GM12872 (cell line): ENCODE measurements at regions not wholly inside any gene's neighbourhood (a gene's known extent, or its start where the extent isn't known, plus 50 kb on each side); places are given as distances from the start of the nearest gene placed in this dataset.

Experiments used
- TF ChIP-seq, protein P1 (sequence below): IDR thresholded peaks from 3 replicates; pipeline ENCODE4 v1.5.1; 2011; ENCODE audit warnings: low read depth, mild to moderate bottlenecking, low read length, moderate library complexity; ENCODE audit not compliant: insufficient read depth

DNA sequence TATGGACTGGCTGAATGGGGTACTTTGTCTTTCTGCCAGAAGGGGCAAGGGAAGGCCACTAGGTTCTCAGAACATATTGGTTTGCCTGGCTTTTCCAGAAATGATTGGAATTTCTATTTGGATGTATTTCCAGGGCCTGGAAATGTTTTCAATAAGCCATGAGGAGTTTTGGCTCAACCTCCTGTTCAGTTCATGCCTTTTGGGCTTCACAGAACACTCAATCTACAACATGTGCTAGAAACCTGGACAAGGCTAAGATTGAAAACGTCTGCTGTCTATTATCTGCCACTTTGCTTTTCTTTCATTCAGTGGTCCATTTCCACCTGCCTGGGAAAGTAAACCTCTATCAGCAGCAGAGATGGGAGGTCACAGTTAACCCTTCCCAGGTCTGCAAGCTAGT, 793.4 kb downstream of the TENT5A start:
- TF ChIP-seq, protein P1, sequence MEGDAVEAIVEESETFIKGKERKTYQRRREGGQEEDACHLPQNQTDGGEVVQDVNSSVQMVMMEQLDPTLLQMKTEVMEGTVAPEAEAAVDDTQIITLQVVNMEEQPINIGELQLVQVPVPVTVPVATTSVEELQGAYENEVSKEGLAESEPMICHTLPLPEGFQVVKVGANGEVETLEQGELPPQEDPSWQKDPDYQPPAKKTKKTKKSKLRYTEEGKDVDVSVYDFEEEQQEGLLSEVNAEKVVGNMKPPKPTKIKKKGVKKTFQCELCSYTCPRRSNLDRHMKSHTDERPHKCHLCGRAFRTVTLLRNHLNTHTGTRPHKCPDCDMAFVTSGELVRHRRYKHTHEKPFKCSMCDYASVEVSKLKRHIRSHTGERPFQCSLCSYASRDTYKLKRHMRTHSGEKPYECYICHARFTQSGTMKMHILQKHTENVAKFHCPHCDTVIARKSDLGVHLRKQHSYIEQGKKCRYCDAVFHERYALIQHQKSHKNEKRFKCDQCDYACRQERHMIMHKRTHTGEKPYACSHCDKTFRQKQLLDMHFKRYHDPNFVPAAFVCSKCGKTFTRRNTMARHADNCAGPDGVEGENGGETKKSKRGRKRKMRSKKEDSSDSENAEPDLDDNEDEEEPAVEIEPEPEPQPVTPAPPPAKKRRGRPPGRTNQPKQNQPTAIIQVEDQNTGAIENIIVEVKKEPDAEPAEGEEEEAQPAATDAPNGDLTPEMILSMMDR, result no peak

DNA sequence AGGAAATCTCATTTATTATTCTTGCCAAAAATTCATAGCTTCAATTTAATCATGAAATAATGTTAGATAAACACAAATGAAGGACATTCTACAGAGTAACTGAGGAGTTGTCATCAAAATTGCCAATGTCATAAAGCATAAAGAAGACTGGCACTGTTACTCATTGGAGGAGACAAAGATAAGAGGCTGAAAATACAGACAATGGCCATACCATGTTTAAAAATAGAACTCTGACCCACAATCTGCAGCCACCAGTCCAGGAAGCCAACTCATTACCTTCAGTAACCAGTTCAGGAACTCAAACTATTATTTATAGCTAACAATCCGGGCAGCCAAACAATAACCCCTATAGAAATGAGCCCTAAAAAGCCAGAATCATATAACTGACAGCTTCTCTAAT, 795.6 kb downstream of the TENT5A start:
- TF ChIP-seq, protein P1, result no peak

DNA sequence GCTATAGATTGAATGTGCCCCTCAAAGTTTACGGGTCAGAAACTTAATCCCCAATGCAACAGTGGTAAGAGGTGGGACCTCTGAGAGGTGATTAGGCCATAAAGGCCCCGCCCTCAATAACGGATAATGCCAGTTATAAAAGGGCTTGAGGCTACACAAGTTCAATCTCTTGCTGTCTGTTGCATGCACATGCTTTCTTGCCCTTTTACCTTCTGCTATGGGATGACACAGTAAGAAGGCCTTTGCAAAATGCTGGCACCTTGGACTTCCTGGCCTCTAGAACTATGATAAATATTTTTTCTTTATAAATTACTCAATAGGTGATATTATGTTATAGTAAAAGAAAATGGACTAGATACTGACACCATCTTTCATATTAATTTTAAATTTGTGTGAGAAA, 806.1 kb downstream of the TENT5A start:
- TF ChIP-seq, protein P1, result no peak

DNA sequence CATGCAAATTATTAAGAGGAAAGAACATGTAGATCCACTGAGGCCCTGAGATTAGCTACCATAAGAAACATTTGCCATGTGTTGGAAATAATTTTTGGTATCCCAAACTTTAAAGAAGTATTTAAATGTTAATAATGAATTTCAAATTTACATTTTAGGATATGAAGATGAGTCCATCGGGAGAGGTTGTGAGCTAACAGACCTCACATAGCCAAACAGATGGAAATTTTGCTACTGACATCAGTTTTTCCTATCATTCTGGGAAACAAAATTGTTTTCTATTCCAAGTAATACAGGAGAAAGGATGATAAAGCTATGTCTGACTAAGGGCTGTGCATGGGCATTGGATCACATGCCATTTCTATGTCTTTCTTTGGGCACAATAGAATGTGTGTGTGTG, 809.6 kb downstream of the TENT5A start:
- TF ChIP-seq, protein P1, result no peak

DNA sequence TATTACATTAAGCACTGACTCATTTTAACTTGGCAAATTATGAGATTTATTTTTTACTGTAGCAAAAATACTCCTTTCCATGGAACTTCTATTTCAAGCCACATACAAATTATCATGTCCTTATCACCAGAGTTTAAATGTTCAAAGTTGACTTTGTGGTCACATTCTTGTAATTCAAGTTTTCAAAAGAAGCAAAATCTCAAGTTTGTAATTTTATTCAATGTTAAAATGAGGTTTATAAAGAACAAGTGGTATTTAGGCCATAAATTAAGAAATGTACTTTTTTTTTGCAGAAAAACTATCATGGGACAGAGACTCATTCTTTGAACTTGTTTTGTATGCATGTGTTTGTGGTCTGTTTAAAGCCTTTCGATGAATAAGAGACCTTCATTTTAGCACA, 811.5 kb downstream of the TENT5A start:
- TF ChIP-seq, protein P1, result no peak

DNA sequence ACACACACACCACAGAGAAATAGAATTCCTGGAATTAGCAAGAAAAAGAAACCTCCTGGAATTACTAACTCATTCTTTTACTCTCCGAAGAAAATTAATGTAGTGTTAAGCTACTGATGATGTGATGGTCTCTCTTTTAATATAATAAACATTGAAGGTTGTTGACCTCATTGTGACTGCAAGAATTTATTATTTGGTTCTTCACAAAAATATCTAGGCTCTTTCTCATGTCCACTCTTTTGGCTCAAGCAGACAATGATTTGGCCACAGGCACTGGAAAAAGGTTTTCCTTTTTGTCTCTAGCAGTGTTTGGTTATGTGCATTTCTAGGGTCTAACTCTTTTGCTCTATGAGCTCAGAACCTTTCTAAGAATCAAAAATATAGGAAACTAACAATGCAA, 811.9 kb downstream of the TENT5A start:
- TF ChIP-seq, protein P1, result no peak

DNA sequence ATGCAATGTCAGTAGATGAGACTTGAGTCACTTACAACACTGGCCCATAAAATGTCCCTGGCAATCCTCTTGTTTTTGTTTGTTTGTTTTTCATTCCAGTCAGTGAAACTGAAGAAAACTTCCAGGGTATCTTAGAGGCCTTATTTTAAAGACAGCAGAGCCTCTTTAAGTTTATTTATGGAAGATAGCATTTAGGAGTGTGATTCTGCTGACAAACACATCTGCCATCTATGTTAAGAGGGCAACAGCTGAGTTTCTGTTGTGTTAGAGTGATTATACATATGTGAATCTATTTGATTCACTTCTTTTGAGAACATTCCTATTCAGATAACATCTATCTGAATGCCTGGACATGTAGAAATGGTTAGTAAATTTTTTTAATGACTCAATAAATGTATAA, 812.6 kb downstream of the TENT5A start:
- TF ChIP-seq, protein P1, result no peak

DNA sequence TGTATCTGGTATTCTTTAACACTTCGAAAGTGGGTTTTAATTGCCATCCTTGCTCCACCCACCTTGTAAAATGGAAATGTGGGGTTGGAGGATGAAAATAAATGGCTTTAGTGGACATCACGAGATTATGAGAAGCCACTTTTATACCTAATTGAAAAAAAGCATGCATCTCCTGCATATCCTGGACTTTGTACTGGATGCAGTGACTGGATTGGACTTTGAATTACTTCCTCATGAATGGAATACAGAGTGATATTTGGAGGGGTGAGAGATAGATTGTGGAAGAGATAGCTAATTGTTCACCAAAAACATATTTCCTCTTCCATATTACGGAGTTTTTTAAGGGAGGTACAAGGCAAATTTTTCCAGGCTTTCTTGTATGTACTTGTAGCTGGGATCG, 813.0 kb downstream of the TENT5A start:
- TF ChIP-seq, protein P1, result no peak
